Activated CD4-positive, alpha-beta T cell treated with anti-CD3 and anti-CD28 coated beads, Interleukin-2, Interleukin-6, amounts not matched to agents 100 ng/mL and 50 ng/mL, durations not matched to agents 16 hours and 8 hours (primary cell): ENCODE measurements at regions not wholly inside any gene's neighbourhood (a gene's known extent, or its start where the extent isn't known, plus 50 kb on each side); places are given as distances from the start of the nearest gene placed in this dataset.

ENCODE experiments used
- DNase-seq: peaks from one replicate; pipeline ENCODE4 v3.0.0-alpha.2; 2020

- no peak for DNase-seq
Observed at GRCh38 chr2:64222351-64222750, 78.1 kb upstream of the PELI1 start.

- DNase-seq = no peak
Observed at GRCh38 chr2:64223055-64223454, 78.8 kb upstream of the PELI1 start.

- no peak for DNase-seq
Observed at GRCh38 chr2:64225491-64225890, 81.3 kb upstream of the PELI1 start.

- DNase-seq = no peak
Observed at GRCh38 chr2:64226611-64227010, 82.4 kb upstream of the PELI1 start.

- DNase-seq = no peak
Observed at GRCh38 chr2:64227603-64228125, 83.4 kb upstream of the PELI1 start.

- DNase-seq = peak; percentile 73
Observed at GRCh38 chr2:64228126-64228678, 84.0 kb upstream of the PELI1 start.

- DNase-seq = no peak
Observed at GRCh38 chr2:64228918-64229317, 84.7 kb upstream of the PELI1 start.

- DNase-seq = no peak
Observed at GRCh38 chr2:64230540-64230939, 86.3 kb upstream of the PELI1 start.

GRCh38 chr2:64232266-64232665, 88.0 kb upstream of the PELI1 start:
- DNase-seq = no peak

- no peak for DNase-seq
Observed at GRCh38 chr2:64233376-64233922, 89.2 kb upstream of the PELI1 start.

GRCh38 chr2:64234150-64234549, 89.9 kb upstream of the PELI1 start:
- no peak for DNase-seq

- DNase-seq = no peak
Observed at GRCh38 chr2:64234785-64235184, 90.6 kb upstream of the PELI1 start.

- no peak for DNase-seq
Observed at GRCh38 chr2:64237266-64237665, 93.0 kb upstream of the PELI1 start.

- no peak for DNase-seq
Observed at GRCh38 chr2:64238799-64239198, 94.6 kb upstream of the PELI1 start.

GRCh38 chr2:64243081-64244036, 99.1 kb upstream of the PELI1 start:
- DNase-seq = no peak

- DNase-seq = no peak
Observed at GRCh38 chr2:64244037-64244416, 99.8 kb upstream of the PELI1 start.

GRCh38 chr2:64245631-64246030, 101.4 kb upstream of the PELI1 start:
- no peak for DNase-seq

- DNase-seq = no peak
Observed at GRCh38 chr2:64246962-64247361, 102.7 kb upstream of the PELI1 start.

- no peak for DNase-seq
Observed at GRCh38 chr2:64249426-64249825, 105.2 kb upstream of the PELI1 start.

GRCh38 chr2:64250063-64250462, 105.8 kb upstream of the PELI1 start:
- no peak for DNase-seq

GRCh38 chr2:64250751-64251423, 106.7 kb upstream of the PELI1 start:
- no peak for DNase-seq

- DNase-seq = no peak
Observed at GRCh38 chr2:64251497-64252250, 107.5 kb upstream of the PELI1 start.
